ENCODE measurements at regions not wholly inside any gene's neighbourhood (a gene's known extent, or its start where the extent isn't known, plus 50 kb on each side); places are given as distances from the start of the nearest gene placed in this dataset.

- ChIA-PET CTCF (interaction anchor here (1.0 kb wide), 2 partner anchors 52 to 146 kb away, joined by 3 read pairs; no protein-coding TSS in a partner anchor), POLR2A (no interaction called here)
Observed at GRCh38 chr2:55116966-55117365, 66.7 kb upstream of the RTN4 start.

GRCh38 chr2:55116598-55116964, 66.3 kb upstream of the RTN4 start:
- TF ChIP-seq CTCF (IDR thresholded peaks at IDR 0.05), result no peak
- no peak overlapping the region for H3K4me3 Mint-ChIP-seq
- no peaks in the 10 kb centered on the region for H3K36me3 Mint-ChIP-seq (ENCODE audit: low read depth)
- ATAC-seq (no peak), DNase-seq (no peak)
- CTCF ChIA-PET, result interaction anchor here (1.0 kb wide), 2 partner anchors 52 to 146 kb away, joined by 3 read pairs; no protein-coding TSS in a partner anchor
- POLR2A ChIA-PET, result no interaction called here
- H3K27me3 Mint-ChIP-seq, result no peaks in the 10 kb centered on the region
- no peak overlapping the region for H3K27ac Mint-ChIP-seq
- H3K4me1 Mint-ChIP-seq (ENCODE audit: low read depth), result peaks cover 3% of the 10 kb centered on the region
- H3K9me3 Mint-ChIP-seq, result no peaks in the 10 kb centered on the region
- intact Hi-C loops (cut with micrococcal nuclease), result no loop called here

More at GRCh38 chr2:55116966-55117365, 66.7 kb upstream of the RTN4 start:
- no peaks in the 10 kb centered on the region for H3K27me3 Mint-ChIP-seq
- H3K4me1 Mint-ChIP-seq (ENCODE audit: low read depth), result peaks cover 3% of the 10 kb centered on the region
- H3K4me3 Mint-ChIP-seq, result no peak overlapping the region
- intact Hi-C loops (cut with micrococcal nuclease), result no loop called here
- no peaks in the 10 kb centered on the region for H3K9me3 Mint-ChIP-seq
- H3K27ac Mint-ChIP-seq, result no peak overlapping the region
- no peak for TF ChIP-seq CTCF (IDR thresholded peaks at IDR 0.05)
- no peak for ATAC-seq
- no peak for DNase-seq
- H3K36me3 Mint-ChIP-seq (ENCODE audit: low read depth), result no peaks in the 10 kb centered on the region

GRCh38 chr2:55115761-55116597, 65.7 kb upstream of the RTN4 start:
- CTCF ChIA-PET, result interaction anchor here (0.7 to 1.2 kb wide), 3 partner anchors 43 to 66 kb away, joined by 3 read pairs; partner anchors contain the start of gene RTN4
- Mint-ChIP-seq H3K4me1 (ENCODE audit: low read depth) (peaks cover 3% of the 10 kb centered on the region), H3K36me3 (ENCODE audit: low read depth) (no peaks in the 10 kb centered on the region), H3K27me3 (no peaks in the 10 kb centered on the region), H3K27ac (no peak overlapping the region), H3K9me3 (no peaks in the 10 kb centered on the region), H3K4me3 (no peak overlapping the region)
- DNase-seq (no peak), ATAC-seq (peak; percentile 71)
- POLR2A ChIA-PET, result interaction anchor here (0.7 kb wide), 1 partner anchor 10 kb away, joined by 5 read pairs; no protein-coding TSS in a partner anchor
- no peak for TF ChIP-seq CTCF (IDR thresholded peaks at IDR 0.05)
- intact Hi-C loops (cut with micrococcal nuclease), result no loop called here

- no peak for ATAC-seq
- ChIA-PET POLR2A (no interaction called here), CTCF (interaction anchor here (1.1 to 1.2 kb wide), 2 partner anchors 64 to 215 kb away, joined by 3 read pairs; partner anchors contain the start of gene RTN4)
- Mint-ChIP-seq H3K36me3 (ENCODE audit: low read depth) (no peaks in the 10 kb centered on the region), H3K4me1 (ENCODE audit: low read depth) (peaks cover 3% of the 10 kb centered on the region), H3K27me3 (no peaks in the 10 kb centered on the region), H3K27ac (no peak overlapping the region), H3K9me3 (no peaks in the 10 kb centered on the region), H3K4me3 (no peak overlapping the region)
- intact Hi-C loops (cut with micrococcal nuclease), result no loop called here
- no peak for TF ChIP-seq CTCF (IDR thresholded peaks at IDR 0.05)
- DNase-seq, result no peak
Observed at GRCh38 chr2:55114597-55114996, 64.3 kb upstream of the RTN4 start.

GRCh38 chr2:55114082-55114481, 63.8 kb upstream of the RTN4 start:
- no peak overlapping the region for H3K27ac Mint-ChIP-seq
- DNase-seq, result no peak
- no peak for ATAC-seq
- H3K36me3 Mint-ChIP-seq (ENCODE audit: low read depth), result no peaks in the 10 kb centered on the region
- ChIA-PET POLR2A (no interaction called here), CTCF (interaction anchor here (1.1 kb wide), 1 partner anchor 214 kb away, joined by 3 read pairs; no protein-coding TSS in a partner anchor)
- TF ChIP-seq CTCF (IDR thresholded peaks at IDR 0.05), result no peak
- H3K4me3 Mint-ChIP-seq, result no peak overlapping the region
- H3K27me3 Mint-ChIP-seq, result no peaks in the 10 kb centered on the region
- intact Hi-C loops (cut with micrococcal nuclease), result no loop called here
- H3K4me1 Mint-ChIP-seq (ENCODE audit: low read depth), result peaks cover 3% of the 10 kb centered on the region
- no peaks in the 10 kb centered on the region for H3K9me3 Mint-ChIP-seq

Measured in activated CD8-positive, alpha-beta T cell treated with anti-CD3 and anti-CD28 coated beads for 36 hours (primary cell).